ENCODE measurements at regions not wholly inside any gene's neighbourhood (a gene's known extent, or its start where the extent isn't known, plus 50 kb on each side); places are given as distances from the start of the nearest gene placed in this dataset.

DNA sequence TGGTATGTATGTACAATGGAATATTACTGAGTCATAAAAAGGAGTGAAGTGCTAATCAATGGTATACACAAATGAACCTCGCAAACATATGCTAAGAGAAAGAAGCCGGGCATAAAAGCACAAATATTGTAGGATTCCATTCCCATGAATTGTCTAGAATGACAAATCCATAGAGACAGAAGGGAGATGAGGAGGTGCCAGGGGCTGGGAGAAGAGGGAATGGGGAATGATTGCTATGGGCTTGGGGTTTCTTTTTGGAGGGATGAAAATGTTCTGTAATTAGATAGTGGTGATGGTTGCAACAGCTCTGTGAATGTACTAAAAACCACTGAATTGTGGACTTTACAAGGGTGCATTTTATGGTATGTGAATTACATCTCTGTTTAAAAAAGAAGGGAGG is 73.5 kb downstream of the GLI2 start (continued):
- no peak for TF ChIP-seq ZNF532 (CRISPR knock-in tag; IDR thresholded peaks at IDR 0.05; ENCODE audit: borderline replicate concordance)
- TF ChIP-seq ELF4 (CRISPR knock-in tag; IDR thresholded peaks at IDR 0.05; ENCODE audit: low read depth), result no peak
- no peak for TF ChIP-seq ETV6 (CRISPR knock-in tag; IDR thresholded peaks at IDR 0.05)

DNA sequence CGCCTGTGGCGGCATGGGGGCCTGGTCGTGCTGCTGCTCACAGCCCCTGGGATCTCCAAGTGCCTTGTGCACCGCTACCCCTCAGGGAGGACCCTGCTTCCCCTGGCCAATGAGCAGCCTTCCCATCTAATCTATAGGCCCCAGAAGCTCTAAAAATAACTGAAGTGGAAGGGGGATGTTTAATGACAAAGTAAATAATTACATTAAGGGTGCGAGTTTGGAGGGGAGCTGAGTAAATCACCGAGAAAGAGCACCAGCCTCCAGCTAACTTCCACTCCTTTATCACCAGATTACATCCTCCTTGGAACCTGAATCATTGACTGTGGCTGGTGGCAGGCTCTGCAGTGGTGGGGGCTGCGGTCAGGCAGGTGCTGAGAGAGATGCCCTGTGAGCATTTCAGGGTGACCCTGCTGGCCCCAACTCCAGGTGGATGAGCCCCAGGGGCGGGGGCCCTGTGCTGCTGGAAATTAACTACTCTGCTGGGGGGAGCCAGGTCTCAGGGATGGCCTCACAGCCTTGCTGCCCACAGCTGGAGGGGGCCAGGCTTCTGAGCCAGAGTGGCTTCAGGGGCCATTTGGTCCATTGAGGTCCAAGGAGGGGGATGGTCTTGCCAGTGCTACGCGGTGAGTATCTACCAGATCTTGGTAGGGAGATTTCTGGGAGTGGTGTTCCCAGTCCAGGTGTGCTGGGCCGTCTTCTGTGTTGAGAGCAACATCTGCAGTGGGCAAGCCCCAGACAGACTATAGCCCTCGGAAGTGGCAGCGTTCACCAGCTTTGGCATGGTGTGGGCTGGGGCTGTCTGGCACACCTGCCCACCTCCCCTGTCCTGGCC is 74.2 kb downstream of the GLI2 start:
- CTCF ChIA-PET, result no interaction called here
- ATAC-seq (peak; percentile 16; the same call in 1 of the 2 replicates), DNase-seq (ENCODE audit: low spot score) (no peak)
- Mint-ChIP-seq H3K9me3 (no peaks in the 10 kb centered on the region), H3K4me1 (peaks cover 16% of the 10 kb centered on the region), H3K27ac (no peak overlapping the region), H3K36me3 (peaks cover 7% of the 10 kb centered on the region), H3K27me3 (ENCODE audit: low read depth) (no peaks in the 10 kb centered on the region), H3K4me3 (no peak overlapping the region)
- POLR2A ChIA-PET, result no interaction called here
- TF ChIP-seq, protein P1, sequence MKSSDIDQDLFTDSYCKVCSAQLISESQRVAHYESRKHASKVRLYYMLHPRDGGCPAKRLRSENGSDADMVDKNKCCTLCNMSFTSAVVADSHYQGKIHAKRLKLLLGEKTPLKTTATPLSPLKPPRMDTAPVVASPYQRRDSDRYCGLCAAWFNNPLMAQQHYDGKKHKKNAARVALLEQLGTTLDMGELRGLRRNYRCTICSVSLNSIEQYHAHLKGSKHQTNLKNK (CRISPR knock-in tag; IDR thresholded peaks at IDR 0.05), result no peak
- TF ChIP-seq, protein P2, sequence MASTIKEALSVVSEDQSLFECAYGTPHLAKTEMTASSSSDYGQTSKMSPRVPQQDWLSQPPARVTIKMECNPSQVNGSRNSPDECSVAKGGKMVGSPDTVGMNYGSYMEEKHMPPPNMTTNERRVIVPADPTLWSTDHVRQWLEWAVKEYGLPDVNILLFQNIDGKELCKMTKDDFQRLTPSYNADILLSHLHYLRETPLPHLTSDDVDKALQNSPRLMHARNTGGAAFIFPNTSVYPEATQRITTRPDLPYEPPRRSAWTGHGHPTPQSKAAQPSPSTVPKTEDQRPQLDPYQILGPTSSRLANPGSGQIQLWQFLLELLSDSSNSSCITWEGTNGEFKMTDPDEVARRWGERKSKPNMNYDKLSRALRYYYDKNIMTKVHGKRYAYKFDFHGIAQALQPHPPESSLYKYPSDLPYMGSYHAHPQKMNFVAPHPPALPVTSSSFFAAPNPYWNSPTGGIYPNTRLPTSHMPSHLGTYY (CRISPR knock-in tag; IDR thresholded peaks at IDR 0.05), result no peak
- no peak for TF ChIP-seq JUN (CRISPR knock-in tag; IDR thresholded peaks at IDR 0.05)
- no peak for TF ChIP-seq RELA (CRISPR knock-in tag; IDR thresholded peaks at IDR 0.05; ENCODE audit: borderline replicate concordance)
- TF ChIP-seq ZNF281 (CRISPR knock-in tag; IDR thresholded peaks at IDR 0.05), result no peak
- no peak for TF ChIP-seq IRF1 (CRISPR knock-in tag; IDR thresholded peaks at IDR 0.05)
- no peak for TF ChIP-seq SMAD4 (CRISPR knock-in tag; IDR thresholded peaks at IDR 0.05)
- no peak for TF ChIP-seq TEAD4 (CRISPR knock-in tag; IDR thresholded peaks at IDR 0.05)

GRCh38 chr2:120810639-120811038 is 75.0 kb downstream of the GLI2 start:
- ATAC-seq, result no peak
- Mint-ChIP-seq H3K9me3 (no peaks in the 10 kb centered on the region), H3K36me3 (peaks cover 7% of the 10 kb centered on the region), H3K4me3 (no peak overlapping the region), H3K4me1 (peaks cover 16% of the 10 kb centered on the region), H3K27me3 (ENCODE audit: low read depth) (no peaks in the 10 kb centered on the region), H3K27ac (no peak overlapping the region)
- POLR2A ChIA-PET, result no interaction called here
- no peak for DNase-seq (ENCODE audit: low spot score)
- CTCF ChIA-PET, result no interaction called here
- TF ChIP-seq, protein P3, sequence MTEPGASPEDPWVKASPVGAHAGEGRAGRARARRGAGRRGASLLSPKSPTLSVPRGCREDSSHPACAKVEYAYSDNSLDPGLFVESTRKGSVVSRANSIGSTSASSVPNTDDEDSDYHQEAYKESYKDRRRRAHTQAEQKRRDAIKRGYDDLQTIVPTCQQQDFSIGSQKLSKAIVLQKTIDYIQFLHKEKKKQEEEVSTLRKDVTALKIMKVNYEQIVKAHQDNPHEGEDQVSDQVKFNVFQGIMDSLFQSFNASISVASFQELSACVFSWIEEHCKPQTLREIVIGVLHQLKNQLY (CRISPR knock-in tag; IDR thresholded peaks at IDR 0.05), result no peak
- TF ChIP-seq JUN (CRISPR knock-in tag; IDR thresholded peaks at IDR 0.05), result no peak
- no peak for TF ChIP-seq NR2C2 (CRISPR knock-in tag; IDR thresholded peaks at IDR 0.05)
- TF ChIP-seq IRF1 (CRISPR knock-in tag; IDR thresholded peaks at IDR 0.05), result no peak
- TF ChIP-seq, protein P4, sequence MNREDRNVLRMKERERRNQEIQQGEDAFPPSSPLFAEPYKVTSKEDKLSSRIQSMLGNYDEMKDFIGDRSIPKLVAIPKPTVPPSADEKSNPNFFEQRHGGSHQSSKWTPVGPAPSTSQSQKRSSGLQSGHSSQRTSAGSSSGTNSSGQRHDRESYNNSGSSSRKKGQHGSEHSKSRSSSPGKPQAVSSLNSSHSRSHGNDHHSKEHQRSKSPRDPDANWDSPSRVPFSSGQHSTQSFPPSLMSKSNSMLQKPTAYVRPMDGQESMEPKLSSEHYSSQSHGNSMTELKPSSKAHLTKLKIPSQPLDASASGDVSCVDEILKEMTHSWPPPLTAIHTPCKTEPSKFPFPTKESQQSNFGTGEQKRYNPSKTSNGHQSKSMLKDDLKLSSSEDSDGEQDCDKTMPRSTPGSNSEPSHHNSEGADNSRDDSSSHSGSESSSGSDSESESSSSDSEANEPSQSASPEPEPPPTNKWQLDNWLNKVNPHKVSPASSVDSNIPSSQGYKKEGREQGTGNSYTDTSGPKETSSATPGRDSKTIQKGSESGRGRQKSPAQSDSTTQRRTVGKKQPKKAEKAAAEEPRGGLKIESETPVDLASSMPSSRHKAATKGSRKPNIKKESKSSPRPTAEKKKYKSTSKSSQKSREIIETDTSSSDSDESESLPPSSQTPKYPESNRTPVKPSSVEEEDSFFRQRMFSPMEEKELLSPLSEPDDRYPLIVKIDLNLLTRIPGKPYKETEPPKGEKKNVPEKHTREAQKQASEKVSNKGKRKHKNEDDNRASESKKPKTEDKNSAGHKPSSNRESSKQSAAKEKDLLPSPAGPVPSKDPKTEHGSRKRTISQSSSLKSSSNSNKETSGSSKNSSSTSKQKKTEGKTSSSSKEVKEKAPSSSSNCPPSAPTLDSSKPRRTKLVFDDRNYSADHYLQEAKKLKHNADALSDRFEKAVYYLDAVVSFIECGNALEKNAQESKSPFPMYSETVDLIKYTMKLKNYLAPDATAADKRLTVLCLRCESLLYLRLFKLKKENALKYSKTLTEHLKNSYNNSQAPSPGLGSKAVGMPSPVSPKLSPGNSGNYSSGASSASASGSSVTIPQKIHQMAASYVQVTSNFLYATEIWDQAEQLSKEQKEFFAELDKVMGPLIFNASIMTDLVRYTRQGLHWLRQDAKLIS (CRISPR knock-in tag; IDR thresholded peaks at IDR 0.05; ENCODE audit: borderline replicate concordance), result no peak
- TF ChIP-seq ZNF671 (CRISPR knock-in tag; IDR thresholded peaks at IDR 0.05), result no peak
